AG04449 (cell line): ENCODE measurements at regions not wholly inside any gene's neighbourhood (a gene's known extent, or its start where the extent isn't known, plus 50 kb on each side); places are given as distances from the start of the nearest gene placed in this dataset.

Experiments used
- CTCF ChIA-PET: fragments of 350-600 bp; formaldehyde crosslinking; extraction: SDS; loops from one replicate; lab custom pipeline; 2021; ENCODE audit warnings: antibody characterized with exemption; lab: Yijun Ruan, JAX
- POLR2A ChIA-PET: fragments of 400-600, 350-600 bp; formaldehyde crosslinking; extraction: SDS; loops from one replicate; lab custom pipeline; 2020; ENCODE audit warnings: antibody characterized with exemption, inconsistent platforms; lab: Yijun Ruan, JAX
- DNase-seq: peaks from one replicate; pipeline ENCODE4 v3.0.0-alpha.2; 2010; ENCODE audit warnings: low read depth, low spot score
- H3K4me3 ChIP-seq: 2 replicates; pipeline ENCODE4 v1.5.1; 2011; ENCODE audit warnings: low read depth, mild to moderate bottlenecking, control low read depth, low read length
- TF ChIP-seq, protein P1 (sequence below): IDR thresholded peaks from one replicate; pipeline ENCODE4 v1.5.1; 2011; ENCODE audit warnings: mild to moderate bottlenecking, moderate library complexity, low read length, control low read depth, inconsistent platforms; ENCODE audit not compliant: insufficient read depth; ENCODE audit errors: missing control alignments

- no peak overlapping the region for H3K4me3 ChIP-seq
- TF ChIP-seq, protein P1, sequence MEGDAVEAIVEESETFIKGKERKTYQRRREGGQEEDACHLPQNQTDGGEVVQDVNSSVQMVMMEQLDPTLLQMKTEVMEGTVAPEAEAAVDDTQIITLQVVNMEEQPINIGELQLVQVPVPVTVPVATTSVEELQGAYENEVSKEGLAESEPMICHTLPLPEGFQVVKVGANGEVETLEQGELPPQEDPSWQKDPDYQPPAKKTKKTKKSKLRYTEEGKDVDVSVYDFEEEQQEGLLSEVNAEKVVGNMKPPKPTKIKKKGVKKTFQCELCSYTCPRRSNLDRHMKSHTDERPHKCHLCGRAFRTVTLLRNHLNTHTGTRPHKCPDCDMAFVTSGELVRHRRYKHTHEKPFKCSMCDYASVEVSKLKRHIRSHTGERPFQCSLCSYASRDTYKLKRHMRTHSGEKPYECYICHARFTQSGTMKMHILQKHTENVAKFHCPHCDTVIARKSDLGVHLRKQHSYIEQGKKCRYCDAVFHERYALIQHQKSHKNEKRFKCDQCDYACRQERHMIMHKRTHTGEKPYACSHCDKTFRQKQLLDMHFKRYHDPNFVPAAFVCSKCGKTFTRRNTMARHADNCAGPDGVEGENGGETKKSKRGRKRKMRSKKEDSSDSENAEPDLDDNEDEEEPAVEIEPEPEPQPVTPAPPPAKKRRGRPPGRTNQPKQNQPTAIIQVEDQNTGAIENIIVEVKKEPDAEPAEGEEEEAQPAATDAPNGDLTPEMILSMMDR = no peak
- POLR2A ChIA-PET = no interaction called here
- CTCF ChIA-PET = interaction anchor here (1.5 to 2.3 kb wide), 2 partner anchors 10 to 528 kb away, joined by 3 to 8 read pairs; no protein-coding TSS in a partner anchor
- DNase-seq = no peak
These were observed 89.6 kb upstream of the DOCK10 start for GRCh38 chr2:225131898-225132297.

GRCh38 chr2:225130093-225130492 is 87.8 kb upstream of the DOCK10 start:
- ChIA-PET CTCF (interaction anchor here (1.5 kb wide), 1 partner anchor 535 kb away, joined by 4 read pairs; no protein-coding TSS in a partner anchor), POLR2A (no interaction called here)
- TF ChIP-seq, protein P1 = no peak
- H3K4me3 ChIP-seq = no peak overlapping the region
- DNase-seq = no peak

- TF ChIP-seq, protein P1 = no peak
- no peak for DNase-seq
- H3K4me3 ChIP-seq = no peak overlapping the region
- POLR2A ChIA-PET = no interaction called here
- CTCF ChIA-PET = interaction anchor here (0.7 to 4.9 kb wide), 7 partner anchors 10 to 536 kb away, joined by 3 to 87 read pairs (median 4); no protein-coding TSS in a partner anchor
These were observed 82.2 kb upstream of the DOCK10 start for GRCh38 chr2:225124311-225125017.

GRCh38 chr2:225122583-225123486 is 80.6 kb upstream of the DOCK10 start:
- no peak for DNase-seq
- H3K4me3 ChIP-seq = no peak overlapping the region
- ChIA-PET CTCF (interaction anchor here (0.6 to 4.9 kb wide), 17 partner anchors 8 to 543 kb away, joined by 3 to 87 read pairs (median 3); no protein-coding TSS in a partner anchor), POLR2A (interaction anchor here (0.9 kb wide), 1 partner anchor 22 kb away, joined by 4 read pairs; no protein-coding TSS in a partner anchor)
- TF ChIP-seq, protein P1 = peak; percentile 36

DNA sequence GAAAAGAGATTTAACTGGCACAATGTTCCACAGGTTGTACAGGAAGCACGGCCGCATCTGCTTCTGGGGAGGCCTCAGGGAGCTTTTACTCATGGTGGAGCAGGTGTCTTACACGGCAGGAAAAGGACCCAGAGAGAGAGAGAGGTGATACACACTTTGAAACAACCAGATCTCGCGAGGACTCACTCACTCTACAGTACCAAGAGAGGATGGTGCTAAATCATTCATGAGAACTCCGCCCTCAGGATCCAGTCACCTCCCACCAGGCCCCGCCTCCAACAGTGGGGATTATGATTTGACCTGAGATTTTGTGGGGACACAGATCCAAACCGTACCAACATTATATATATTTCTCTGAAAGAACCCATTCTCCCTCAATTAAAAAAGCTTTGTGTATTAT is 79.7 kb upstream of the DOCK10 start:
- H3K4me3 ChIP-seq = no peak overlapping the region
- no peak for DNase-seq
- POLR2A ChIA-PET = interaction anchor here (0.9 kb wide), 1 partner anchor 21 kb away, joined by 4 read pairs; no protein-coding TSS in a partner anchor
- TF ChIP-seq, protein P1 = no peak
- CTCF ChIA-PET = interaction anchor here (0.9 to 4.9 kb wide), 18 partner anchors 8 to 543 kb away, joined by 3 to 87 read pairs (median 3); no protein-coding TSS in a partner anchor
